ENCODE measurements at regions not wholly inside any gene's neighbourhood (a gene's known extent, or its start where the extent isn't known, plus 50 kb on each side); places are given as distances from the start of the nearest gene placed in this dataset.

DNA sequence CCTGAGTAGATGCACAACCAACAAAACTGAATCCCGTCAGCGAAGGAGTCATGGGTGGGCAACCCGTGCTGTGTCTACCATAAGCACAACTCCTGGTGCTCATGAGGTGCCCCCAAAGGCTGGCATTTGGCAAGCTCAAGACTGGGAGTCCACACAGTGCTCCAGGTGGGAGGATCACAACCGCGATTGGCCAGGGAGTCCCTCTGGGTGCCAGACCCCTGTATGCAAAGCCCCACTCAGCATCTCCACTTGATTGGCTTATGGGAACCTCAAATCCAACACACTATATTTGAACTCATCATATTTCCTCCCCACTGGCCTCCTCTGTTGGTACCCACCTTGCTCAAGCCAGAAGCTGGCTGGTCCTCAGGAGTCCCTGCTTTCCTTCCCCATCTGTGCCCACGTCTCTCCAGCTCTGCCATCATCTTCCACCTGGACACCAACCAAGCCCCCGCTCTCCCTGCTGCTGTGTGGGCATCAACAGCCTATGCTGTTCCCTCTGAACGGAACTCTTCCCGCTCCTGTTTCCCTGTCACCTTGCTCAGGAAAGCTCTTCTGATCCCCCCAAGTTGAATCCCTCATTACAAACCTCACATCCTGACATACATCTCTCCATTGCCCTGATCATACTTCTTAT is 142.3 kb upstream of the PTPN1 start:
- TF ChIP-seq EZH2phosphoT487 (IDR thresholded peaks at IDR 0.05; ENCODE audit: borderline replicate concordance) (no peak), CTCF (conservative IDR thresholded peaks at IDR 0.05; ENCODE audit: low read length) (no peak)

Measured in Loucy (cell line).